ENCODE measurements at regions not wholly inside any gene's neighbourhood (a gene's known extent, or its start where the extent isn't known, plus 50 kb on each side); places are given as distances from the start of the nearest gene placed in this dataset.

GRCh38 chr9:27715651-27716050 lies 142.4 kb upstream of the C9orf72 start:
- H3K36me3 ChIP-seq: no peaks in the 10 kb centered on the region

GRCh38 chr9:27717991-27718390 lies 144.7 kb upstream of the C9orf72 start:
- Histone ChIP-seq H3K4me3 (no peak overlapping the region), H3K9me3 (no peaks in the 10 kb centered on the region), H3K4me1 (no peaks in the 10 kb centered on the region), H3K27me3 (ENCODE audit: low read depth) (no peaks in the 10 kb centered on the region), H3K36me3 (no peaks in the 10 kb centered on the region), H3K27ac (no peak overlapping the region)
- no peak for DNase-seq
- no peak for TF ChIP-seq CTCF (IDR thresholded peaks at IDR 0.05)
- intact Hi-C loops (cut with DNase I): no loop called here
- no peak for ATAC-seq

More at GRCh38 chr9:27715651-27716050, 142.4 kb upstream of the C9orf72 start:
- H3K27ac ChIP-seq: no peak overlapping the region
- intact Hi-C loops (cut with DNase I): no loop called here
- no peak for TF ChIP-seq CTCF (IDR thresholded peaks at IDR 0.05)
- H3K9me3 ChIP-seq: no peaks in the 10 kb centered on the region
- no peak for ATAC-seq
- DNase-seq: no peak
- H3K27me3 ChIP-seq (ENCODE audit: low read depth): no peaks in the 10 kb centered on the region
- no peaks in the 10 kb centered on the region for H3K4me1 ChIP-seq
- H3K4me3 ChIP-seq: no peak overlapping the region

GRCh38 chr9:27719711-27720110 lies 146.4 kb upstream of the C9orf72 start:
- no peaks in the 10 kb centered on the region for H3K36me3 ChIP-seq
- no peak for DNase-seq
- TF ChIP-seq CTCF (IDR thresholded peaks at IDR 0.05): no peak
- intact Hi-C loops (cut with DNase I): no loop called here
- H3K27ac ChIP-seq: no peak overlapping the region
- no peak overlapping the region for H3K4me3 ChIP-seq
- ATAC-seq: no peak
- no peaks in the 10 kb centered on the region for H3K27me3 ChIP-seq (ENCODE audit: low read depth)
- H3K4me1 ChIP-seq: no peaks in the 10 kb centered on the region
- H3K9me3 ChIP-seq: no peaks in the 10 kb centered on the region

GRCh38 chr9:27722866-27723265 lies 149.6 kb upstream of the C9orf72 start:
- no peak for DNase-seq

GRCh38 chr9:27726244-27727081 lies 153.2 kb upstream of the C9orf72 start:
- Histone ChIP-seq H3K27ac (no peak overlapping the region), H3K4me1 (no peaks in the 10 kb centered on the region), H3K9me3 (no peaks in the 10 kb centered on the region), H3K36me3 (no peaks in the 10 kb centered on the region), H3K27me3 (ENCODE audit: low read depth) (no peaks in the 10 kb centered on the region), H3K4me3 (no peak overlapping the region)
- ATAC-seq (peak; percentile 85 to 87), DNase-seq (no peak)
- peak; percentile 77 for TF ChIP-seq CTCF (IDR thresholded peaks at IDR 0.05)
- intact Hi-C loops (cut with DNase I): no loop called here

More at GRCh38 chr9:27722866-27723265, 149.6 kb upstream of the C9orf72 start:
- no peak for ATAC-seq
- Histone ChIP-seq H3K9me3 (no peaks in the 10 kb centered on the region), H3K4me3 (no peak overlapping the region), H3K27me3 (ENCODE audit: low read depth) (no peaks in the 10 kb centered on the region), H3K4me1 (no peaks in the 10 kb centered on the region), H3K27ac (no peak overlapping the region), H3K36me3 (no peaks in the 10 kb centered on the region)
- intact Hi-C loops (cut with DNase I): no loop called here
- TF ChIP-seq CTCF (IDR thresholded peaks at IDR 0.05): no peak
